ENCODE measurements at regions not wholly inside any gene's neighbourhood (a gene's known extent, or its start where the extent isn't known, plus 50 kb on each side); places are given as distances from the start of the nearest gene placed in this dataset.

- H4K8ac ChIP-seq (replicated peaks; ENCODE audit: insufficient read length, low read depth, low read length): no peak overlapping the region
- WGBS (ENCODE audit: extremely low coverage, insufficient read length, low lambda C conversion rate): no CpG with 5 or more reads among the region's 2 CpGs
- Mint-ChIP-seq H3K9me3 (no peaks in the 10 kb centered on the region; a peak in 1 of 5 replicates), H3K27ac (no peak overlapping the region), H3K4me1 (peaks cover 8 to 9% of the 10 kb centered on the region in 2 experiments), H3K27me3 (ENCODE audit: low read depth) (peaks cover 16% of the 10 kb centered on the region), H3K4me3 (no peak overlapping the region), H3K36me3 (ENCODE audit: insufficient read depth in 1 of 3, low read depth in 3 of 3) (no peaks in the 10 kb centered on the region)
- H2BK20ac ChIP-seq (ENCODE audit: low read depth, low read length, poor library complexity, severe bottlenecking): no peak overlapping the region
- no peaks in the 10 kb centered on the region for H3K79me1 ChIP-seq (ENCODE audit: insufficient read depth, low read depth, low read length, poor library complexity, severe bottlenecking)
- H2AK5ac ChIP-seq (ENCODE audit: insufficient read length, low read length): no peak overlapping the region
- no peak overlapping the region for H3K9ac ChIP-seq (ENCODE audit: extremely low read depth, insufficient read length, low read length)
- no peak overlapping the region for H4K91ac ChIP-seq (ENCODE audit: insufficient read length, low read depth, low read length)
- H4K5ac ChIP-seq (ENCODE audit: insufficient read length, low read depth, low read length): no peak overlapping the region
- no peak overlapping the region for H3K27ac ChIP-seq (ENCODE audit: insufficient read length, low read depth, low read length)
- H3K27me3 ChIP-seq (ENCODE audit: insufficient read depth, low read length): no peaks in the 10 kb centered on the region
- H3K9me3 ChIP-seq (ENCODE audit: control insufficient read depth, low read depth, low read length): no peaks in the 10 kb centered on the region
- H3K4me2 ChIP-seq (ENCODE audit: insufficient read depth, insufficient read length, low read length): no peak overlapping the region
- H2BK15ac ChIP-seq (ENCODE audit: low read depth, low read length): no peak overlapping the region
- H3K4me1 ChIP-seq (ENCODE audit: insufficient read depth, low read length): no peaks in the 10 kb centered on the region
- H3K14ac ChIP-seq (ENCODE audit: insufficient read depth, low read length): no peak overlapping the region
- H4K20me1 ChIP-seq (ENCODE audit: control insufficient read depth, insufficient read depth, insufficient read length): no peaks in the 10 kb centered on the region
- H3K79me2 ChIP-seq (ENCODE audit: insufficient read depth, low read length): no peaks in the 10 kb centered on the region
- no peak overlapping the region for H3T11ph ChIP-seq (ENCODE audit: low read length)
- H2BK5ac ChIP-seq (ENCODE audit: insufficient read length, low read length): no peak overlapping the region
- no peak overlapping the region for H3K23ac ChIP-seq (ENCODE audit: insufficient read length, low read depth, low read length)
- H3K4ac ChIP-seq (ENCODE audit: low read depth, low read length): no peak overlapping the region
- H3K56ac ChIP-seq (ENCODE audit: insufficient read length, low read depth, low read length): no peak overlapping the region
- no peak overlapping the region for H3K18ac ChIP-seq (ENCODE audit: insufficient read length, low read depth, low read length)
- no peaks in the 10 kb centered on the region for H3K23me2 ChIP-seq (ENCODE audit: insufficient read length, low read depth, low read length, poor library complexity, severe bottlenecking)
- H2AFZ ChIP-seq (ENCODE audit: low read length): no peak overlapping the region
- no peak for DNase-seq
- H2BK120ac ChIP-seq (ENCODE audit: low read depth, low read length, poor library complexity, severe bottlenecking): no peak overlapping the region
- no peak for TF ChIP-seq CTCF (conservative IDR thresholded peaks at IDR 0.05)
- no peak overlapping the region for H2BK12ac ChIP-seq (ENCODE audit: insufficient read length, low read depth, low read length)
Observed at GRCh38 chr12:127813147-127813546, 453.8 kb upstream of the TMEM132C start.

Measured in H9 (cell line).